ENCODE measurements at regions not wholly inside any gene's neighbourhood (a gene's known extent, or its start where the extent isn't known, plus 50 kb on each side); places are given as distances from the start of the nearest gene placed in this dataset.

GRCh38 chr17:33389504-33390135 lies 96.5 kb upstream of the ASIC2 start (continued):
- TF ChIP-seq HOXA7 (CRISPR knock-in tag; IDR thresholded peaks at IDR 0.05) (no peak), JUND (CRISPR knock-in tag; IDR thresholded peaks at IDR 0.05) (no peak), ZNF563 (CRISPR knock-in tag; IDR thresholded peaks at IDR 0.05) (no peak), GZF1 (CRISPR knock-in tag; IDR thresholded peaks at IDR 0.05) (no peak), NCOA1 (CRISPR knock-in tag; IDR thresholded peaks at IDR 0.05) (no peak), KDM4B (CRISPR knock-in tag; IDR thresholded peaks at IDR 0.05) (no peak), ZBTB44 (CRISPR knock-in tag; IDR thresholded peaks at IDR 0.05) (no peak), ZNF468 (CRISPR knock-in tag; IDR thresholded peaks at IDR 0.05) (no peak), TGIF2 (CRISPR knock-in tag; IDR thresholded peaks at IDR 0.05) (no peak), KLF16 (CRISPR knock-in tag; IDR thresholded peaks at IDR 0.05) (no peak), ZNF644 (CRISPR knock-in tag; IDR thresholded peaks at IDR 0.05; ENCODE audit: low read depth) (no peak), CBX1 (IDR thresholded peaks at IDR 0.05; ENCODE audit: low read depth) (no peak), SKIL (CRISPR knock-in tag; IDR thresholded peaks at IDR 0.05; ENCODE audit: borderline replicate concordance) (no peak)

Data from HepG2 (cell line).